ENCODE measurements at regions not wholly inside any gene's neighbourhood (a gene's known extent, or its start where the extent isn't known, plus 50 kb on each side); places are given as distances from the start of the nearest gene placed in this dataset.
"Not testable (repeated sequence)": the region's sequence is repeated elsewhere in the genome, so short reads cannot be mapped to it uniquely, and the experiment has no call there.

DNA sequence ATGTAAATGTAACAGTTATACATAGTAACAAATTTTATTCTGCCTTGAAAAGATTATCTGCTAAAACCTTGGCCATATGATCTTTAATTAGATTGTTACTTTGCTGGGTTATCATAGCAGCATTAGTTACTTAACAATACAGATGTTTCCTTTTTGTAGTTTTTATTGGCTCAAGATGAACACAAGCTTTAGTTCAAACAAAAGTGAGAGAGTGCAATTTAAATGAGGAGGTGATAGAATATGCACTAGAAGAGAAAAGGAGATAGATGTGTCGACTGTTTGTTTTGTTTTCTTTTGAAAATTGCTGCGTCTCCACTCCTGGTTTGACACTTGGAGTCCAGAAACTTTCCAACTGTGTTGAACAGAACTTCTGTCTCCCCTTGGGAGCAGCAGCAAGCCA is 91.4 kb upstream of the CAV2 start (continued):
- TF ChIP-seq TAF1 (IDR thresholded peaks at IDR 0.05; ENCODE audit: borderline replicate concordance, low read depth, low read length) (no peak), SMC3 (IDR thresholded peaks at IDR 0.05; ENCODE audit: borderline replicate concordance, low read length) (no peak)

DNA sequence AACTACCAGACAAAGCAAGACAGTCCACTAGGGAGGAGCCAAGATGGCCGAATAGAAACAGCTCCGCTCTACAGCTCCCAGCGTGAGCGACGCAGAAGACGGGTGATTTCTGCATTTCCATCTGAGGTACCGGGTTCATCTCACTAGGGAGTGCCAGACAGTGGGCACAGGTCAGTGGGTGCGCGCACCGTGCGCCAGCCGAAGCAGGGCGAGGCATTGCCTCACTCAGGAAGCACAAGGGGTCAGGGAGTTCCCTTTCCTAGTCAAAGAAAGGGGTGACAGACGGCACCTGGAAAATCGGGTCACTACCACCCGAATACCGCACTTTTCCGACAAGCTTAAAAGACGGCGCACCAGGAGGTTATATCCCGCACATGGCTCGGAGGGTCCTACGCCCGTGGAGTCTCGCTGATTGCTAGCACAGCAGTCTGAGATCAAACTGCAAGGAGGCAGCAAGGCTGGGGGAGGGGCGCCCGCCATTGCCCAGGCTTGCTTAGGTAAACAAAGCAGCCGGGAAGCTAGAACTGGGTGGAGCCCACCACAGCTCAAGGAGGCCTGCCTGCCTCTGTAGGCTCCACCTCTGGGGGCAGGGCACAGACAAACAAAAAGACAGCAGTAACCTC is 90.6 kb upstream of the CAV2 start:
- H3K27ac ChIP-seq (ENCODE audit: control insufficient read depth, insufficient read depth); SMC1A ChIA-PET (ENCODE audit: uncharacterized antibody, unreplicated experiment); H3K79me2 ChIP-seq (ENCODE audit: control insufficient read depth, insufficient read depth, low read length); ATAC-seq; FAIRE-seq; H3K4me2 ChIP-seq (ENCODE audit: control insufficient read depth, insufficient read depth); H3K9ac ChIP-seq (ENCODE audit: control insufficient read depth, insufficient read depth, low read length); H3K9me3 ChIP-seq (replicated peaks; ENCODE audit: control insufficient read depth, insufficient read depth, low read length); H3K4me1 ChIP-seq (ENCODE audit: control insufficient read depth, insufficient read depth, low read length); CTCF ChIA-PET; H4K20me1 ChIP-seq (ENCODE audit: control insufficient read depth, insufficient read depth); intact Hi-C loops (cut with micrococcal nuclease; ENCODE audit: unreplicated experiment); H3K36me3 ChIP-seq (ENCODE audit: control insufficient read depth in 2 of 2, insufficient read depth in 2 of 2, low read length in 1 of 2); H3K4me3 ChIP-seq; RAD21 ChIA-PET (ENCODE audit: unreplicated experiment); in situ Hi-C loops (cut with MboI); H3K27me3 ChIP-seq (replicated peaks in 1 of 2; ENCODE audit: control insufficient read depth in 2 of 2, insufficient read depth in 2 of 2, low read length in 1 of 2); H2AFZ ChIP-seq (ENCODE audit: control insufficient read depth, low read depth, low read length); DNase-seq (ENCODE audit: low read depth, low spot score); POLR2A ChIA-PET; BruUV-seq (replicated peaks): not testable (repeated sequence)
- WGBS (ENCODE audit: insufficient coverage, insufficient replicate concordance, low lambda C conversion rate, missing lambda C conversion rate), result 74% methylated on average over 26 of the region's 28 CpGs

DNA sequence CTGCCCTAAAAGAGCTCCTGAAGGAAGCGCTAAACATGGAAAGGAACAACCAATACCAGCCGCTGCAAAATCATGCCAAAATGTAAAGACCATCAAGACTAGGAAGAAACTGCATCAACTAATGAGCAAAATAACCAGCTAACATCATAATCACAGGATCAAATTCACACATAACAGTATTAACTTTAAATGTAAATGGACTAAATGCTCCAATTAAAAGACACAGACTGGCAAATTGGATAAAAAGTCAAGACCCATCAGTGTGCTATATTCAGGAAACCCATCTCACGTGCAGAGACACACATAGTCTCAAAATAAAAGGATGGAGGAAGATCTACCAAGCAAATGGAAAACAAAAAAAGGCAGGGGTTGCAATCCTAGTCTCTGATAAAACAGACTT is 88.8 kb upstream of the CAV2 start:
- H3K9ac ChIP-seq (ENCODE audit: control insufficient read depth, insufficient read depth, low read length); H3K27me3 ChIP-seq (replicated peaks in 1 of 2; ENCODE audit: control insufficient read depth in 2 of 2, insufficient read depth in 2 of 2, low read length in 1 of 2); H3K27ac ChIP-seq (ENCODE audit: control insufficient read depth, insufficient read depth); H3K9me3 ChIP-seq (replicated peaks; ENCODE audit: control insufficient read depth, insufficient read depth, low read length); H4K20me1 ChIP-seq (ENCODE audit: control insufficient read depth, insufficient read depth); BruUV-seq (replicated peaks); ATAC-seq; SMC1A ChIA-PET (ENCODE audit: uncharacterized antibody, unreplicated experiment); H3K36me3 ChIP-seq (ENCODE audit: control insufficient read depth in 2 of 2, insufficient read depth in 2 of 2, low read length in 1 of 2); H3K4me1 ChIP-seq (ENCODE audit: control insufficient read depth, insufficient read depth, low read length); DNase-seq (ENCODE audit: low read depth, low spot score); H3K79me2 ChIP-seq (ENCODE audit: control insufficient read depth, insufficient read depth, low read length); CTCF ChIA-PET; RAD21 ChIA-PET (ENCODE audit: unreplicated experiment); H3K4me3 ChIP-seq; POLR2A ChIA-PET; in situ Hi-C loops (cut with MboI); H2AFZ ChIP-seq (ENCODE audit: control insufficient read depth, low read depth, low read length); H3K4me2 ChIP-seq (ENCODE audit: control insufficient read depth, insufficient read depth); FAIRE-seq; intact Hi-C loops (cut with micrococcal nuclease; ENCODE audit: unreplicated experiment): not testable (repeated sequence)
- 0% methylated on average over 2 of the region's 3 CpGs for WGBS (ENCODE audit: insufficient coverage, insufficient replicate concordance, low lambda C conversion rate, missing lambda C conversion rate)
